GM21737 (cell line): ENCODE measurements at regions not wholly inside any gene's neighbourhood (a gene's known extent, or its start where the extent isn't known, plus 50 kb on each side); places are given as distances from the start of the nearest gene placed in this dataset.

Experiments
- ATAC-seq: cut with Tn5 transposase; IDR thresholded peaks from one replicate; pipeline ENCODE4 v1.9.1; 2021; ENCODE audit warnings: mild to moderate bottlenecking, moderate library complexity; ENCODE audit not compliant: unreplicated experiment

GRCh38 chr10:10796061-10796773, 221.5 kb upstream of the CELF2 start:
- no peak for ATAC-seq

- ATAC-seq = no peak
Observed at GRCh38 chr10:10796774-10797415, 220.8 kb upstream of the CELF2 start.

GRCh38 chr10:10797513-10797912, 220.2 kb upstream of the CELF2 start:
- no peak for ATAC-seq

- ATAC-seq = no peak
Observed at GRCh38 chr10:10798102-10798863, 219.4 kb upstream of the CELF2 start.

GRCh38 chr10:10798864-10799192, 218.8 kb upstream of the CELF2 start:
- ATAC-seq = no peak

GRCh38 chr10:10800961-10801360, 216.7 kb upstream of the CELF2 start:
- ATAC-seq = no peak

GRCh38 chr10:10803278-10803677, 214.4 kb upstream of the CELF2 start:
- ATAC-seq = no peak

GRCh38 chr10:10804061-10804460, 213.6 kb upstream of the CELF2 start:
- ATAC-seq = no peak

GRCh38 chr10:10804998-10805740, 212.5 kb upstream of the CELF2 start:
- ATAC-seq = no peak

- no peak for ATAC-seq
Observed at GRCh38 chr10:10807106-10807505, 210.6 kb upstream of the CELF2 start.

- ATAC-seq = no peak
Observed at GRCh38 chr10:10811562-10811961, 206.1 kb upstream of the CELF2 start.

- no peak for ATAC-seq
Observed at GRCh38 chr10:10813656-10814055, 204.0 kb upstream of the CELF2 start.

- ATAC-seq = no peak
Observed at GRCh38 chr10:10814069-10814468, 203.6 kb upstream of the CELF2 start.

GRCh38 chr10:10816447-10816846, 201.2 kb upstream of the CELF2 start:
- ATAC-seq = no peak

- no peak for ATAC-seq
Observed at GRCh38 chr10:10817609-10818008, 200.1 kb upstream of the CELF2 start.

- ATAC-seq = no peak
Observed at GRCh38 chr10:10818082-10818481, 199.6 kb upstream of the CELF2 start.

- ATAC-seq = no peak
Observed at GRCh38 chr10:10819206-10819856, 198.3 kb upstream of the CELF2 start.

GRCh38 chr10:10821926-10822325, 195.7 kb upstream of the CELF2 start:
- ATAC-seq = no peak

- ATAC-seq = no peak
Observed at GRCh38 chr10:10824591-10825148, 193.0 kb upstream of the CELF2 start.

GRCh38 chr10:10826125-10826524, 191.5 kb upstream of the CELF2 start:
- no peak for ATAC-seq

- ATAC-seq = no peak
Observed at GRCh38 chr10:10828623-10829022, 189.0 kb upstream of the CELF2 start.
